ENCODE measurements at regions not wholly inside any gene's neighbourhood (a gene's known extent, or its start where the extent isn't known, plus 50 kb on each side); places are given as distances from the start of the nearest gene placed in this dataset.

DNA sequence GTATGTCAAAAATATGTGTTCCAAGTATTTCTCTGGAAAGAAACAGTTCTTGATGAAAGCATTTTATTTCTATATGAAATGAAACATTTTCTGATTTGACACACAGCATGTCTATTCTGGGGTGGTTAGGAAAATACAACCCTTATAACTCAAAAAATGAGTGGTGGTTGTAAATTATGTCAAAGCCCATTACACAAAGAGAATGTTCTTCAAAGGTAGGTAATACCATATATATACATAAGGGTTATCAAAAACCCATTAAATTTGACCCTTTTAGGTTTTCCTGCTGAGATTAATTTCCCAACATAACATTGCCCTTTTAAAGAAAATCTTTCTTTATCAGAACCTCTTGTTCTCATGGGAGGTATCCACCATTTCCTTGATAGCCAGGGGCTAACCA lies 420.5 kb upstream of the TECRL start:
- no peaks in the 10 kb centered on the region for H3K4me1 ChIP-seq (replicated peaks in 1 of 4; ENCODE audit: control insufficient read depth in 3 of 4, insufficient read depth in 4 of 4, low read length in 3 of 4)
- H4K20me1 ChIP-seq (replicated peaks in 1 of 2; ENCODE audit: control insufficient read depth in 1 of 2, insufficient read depth in 2 of 2, low read length in 2 of 2): no peaks in the 10 kb centered on the region
- no peaks in the 10 kb centered on the region for H3K36me3 ChIP-seq (ENCODE audit: control insufficient read depth in 2 of 4, insufficient read depth in 4 of 4, low read length in 3 of 4)
- no peak overlapping the region for H2BK5ac ChIP-seq (ENCODE audit: low read depth, low read length)
- H3K18ac ChIP-seq (ENCODE audit: extremely low read depth, low read length): no peak overlapping the region
- H2AK5ac ChIP-seq (ENCODE audit: low read depth, low read length): no peak overlapping the region
- H3K27me3 ChIP-seq (replicated peaks in 1 of 4; ENCODE audit: control insufficient read depth in 3 of 4, extremely low read depth in 1 of 4, insufficient read depth in 3 of 4, low read length in 3 of 4): no peaks in the 10 kb centered on the region
- DNase-seq (ENCODE audit: low read depth in 1 of 2, low spot score in 2 of 2) (no peak), FAIRE-seq (no peak)
- H2BK20ac ChIP-seq (ENCODE audit: low read length): no peak overlapping the region
- no peak overlapping the region for H3K56ac ChIP-seq (replicated peaks; ENCODE audit: insufficient read length, low read depth, low read length)
- POLR2A ChIA-PET (ENCODE audit: partially characterized antibody): no interaction called here
- H3K4ac ChIP-seq (replicated peaks; ENCODE audit: insufficient read length, low read depth, low read length): no peak overlapping the region
- no peak overlapping the region for H2BK120ac ChIP-seq (replicated peaks; ENCODE audit: low read depth, low read length)
- no peak overlapping the region for H4K8ac ChIP-seq (ENCODE audit: extremely low read depth, insufficient read depth, low read length)
- H4K91ac ChIP-seq (replicated peaks; ENCODE audit: insufficient read length, low read length): no peak overlapping the region
- no peak overlapping the region for H2BK15ac ChIP-seq (ENCODE audit: low read length)
- H3K27ac ChIP-seq (ENCODE audit: low read depth, low read length): no peak overlapping the region
- CTCF ChIA-PET (ENCODE audit: partially characterized antibody): no interaction called here
- H3K23me2 ChIP-seq (ENCODE audit: low read depth, low read length): no peaks in the 10 kb centered on the region
- H2BK12ac ChIP-seq (ENCODE audit: low read depth, low read length): no peak overlapping the region
- H2AFZ ChIP-seq (ENCODE audit: low read length): no peak overlapping the region
- H3K9me3 ChIP-seq (ENCODE audit: insufficient read depth in 2 of 2, low read depth in 1 of 2, low read length in 1 of 2): no peaks in the 10 kb centered on the region
- no peak overlapping the region for H3K9ac ChIP-seq (replicated peaks in 1 of 4; ENCODE audit: extremely low read depth in 1 of 4, low read depth in 3 of 4, low read length in 3 of 4)
- H4K5ac ChIP-seq (ENCODE audit: insufficient read length, low read depth, low read length): no peak overlapping the region
- H3K14ac ChIP-seq (ENCODE audit: insufficient read length): no peak overlapping the region
- no peak overlapping the region for H3K4me2 ChIP-seq (ENCODE audit: insufficient read depth in 1 of 2, low read depth in 2 of 2, low read length in 2 of 2)
- TF ChIP-seq, protein P1, sequence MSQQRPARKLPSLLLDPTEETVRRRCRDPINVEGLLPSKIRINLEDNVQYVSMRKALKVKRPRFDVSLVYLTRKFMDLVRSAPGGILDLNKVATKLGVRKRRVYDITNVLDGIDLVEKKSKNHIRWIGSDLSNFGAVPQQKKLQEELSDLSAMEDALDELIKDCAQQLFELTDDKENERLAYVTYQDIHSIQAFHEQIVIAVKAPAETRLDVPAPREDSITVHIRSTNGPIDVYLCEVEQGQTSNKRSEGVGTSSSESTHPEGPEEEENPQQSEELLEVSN (IDR thresholded peaks at IDR 0.05): no peak
- TF ChIP-seq SRF (IDR thresholded peaks at IDR 0.05; ENCODE audit: low read depth, low read length) (no peak), SP2 (IDR thresholded peaks at IDR 0.05; ENCODE audit: low read length) (no peak)
- no peak overlapping the region for H3K4me3 ChIP-seq (ENCODE audit: extremely low read depth in 1 of 4, insufficient read depth in 2 of 4, low read depth in 3 of 4, low read length in 4 of 4)
- no peaks in the 10 kb centered on the region for H3K79me2 ChIP-seq (ENCODE audit: control insufficient read depth in 1 of 2, insufficient read depth in 2 of 2, low read length in 2 of 2)
- H3K79me1 ChIP-seq (ENCODE audit: low read depth, low read length): no peaks in the 10 kb centered on the region
- no peak overlapping the region for H3K23ac ChIP-seq (ENCODE audit: insufficient read length)
